Mucosa of descending colon (tissue), 3 donors: ENCODE measurements at regions not wholly inside any gene's neighbourhood (a gene's known extent, or its start where the extent isn't known, plus 50 kb on each side); places are given as distances from the start of the nearest gene placed in this dataset.

Experiments
- ATAC-seq: fragments of 200-7000 bp; cut with Tn5 transposase; one replicate; pipeline ENCODE4 v1.9.1; 2020; ENCODE audit warnings: mild to moderate bottlenecking, moderate library complexity
- DNase-seq, 3 donors: peaks; one replicate each; pipeline ENCODE4 v3.0.0-alpha.2; 2020
- H3K36me3 ChIP-seq: fragments of 200-600 bp; one replicate; pipeline ENCODE4 v1.8.0; 2021; ENCODE audit warnings: low read depth, mild to moderate bottlenecking
- H3K4me1 ChIP-seq: fragments of 200-600 bp; one replicate; pipeline ENCODE4 v1.8.0; 2021; ENCODE audit warnings: low read depth, mild to moderate bottlenecking
- H3K4me3 ChIP-seq: fragments of 200-600 bp; one replicate; pipeline ENCODE4 v1.8.0; 2021; ENCODE audit warnings: mild to moderate bottlenecking
- H3K9me3 ChIP-seq: fragments of 200-600 bp; one replicate; pipeline ENCODE4 v1.8.0; 2021; ENCODE audit warnings: mild to moderate bottlenecking
- intact Hi-C, 2 donors: fragments of 100-400 bp; cut with DNase I in 1 of 2; cut with micrococcal nuclease in 1 of 2; formaldehyde crosslinking; loops; one replicate each; pipeline versions ENCODE4 v1.11.0 to v1.11.1; 2022; cut with DNase I, micrococcal nuclease
- TF ChIP-seq, protein P1 (sequence below): fragments of 200-600 bp; IDR thresholded peaks from one replicate; pipeline ENCODE4 v1.8.0; 2022; ENCODE audit warnings: antibody characterized with exemption, mild to moderate bottlenecking
- donor health status: DM: no; HTN: no; CAD: no; lungs with moderate emphysema.
- donor health status: DM: no; HTN: no; CAD: no.
- donor health status: DM: no; HTN: yes; CAD: no.

DNA sequence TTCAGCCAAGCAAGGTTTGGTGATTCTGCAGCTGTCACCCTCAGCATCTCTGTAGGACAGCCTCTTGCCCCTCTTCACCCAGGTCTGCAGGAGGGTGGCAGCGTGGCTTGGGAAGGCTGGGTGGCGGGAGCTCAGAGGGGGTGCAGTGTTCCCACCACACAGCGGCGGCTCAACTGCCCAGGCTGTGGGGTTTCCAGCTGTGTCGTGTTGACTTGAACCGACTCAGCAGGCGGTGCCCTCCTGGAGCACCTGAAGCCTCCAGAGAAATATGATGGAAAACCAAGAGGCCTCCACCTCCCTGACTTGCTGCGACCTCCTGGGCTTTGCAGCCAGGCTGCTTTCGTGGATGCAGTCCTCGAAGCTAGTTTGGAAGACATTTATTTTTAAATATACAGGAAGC, 68.0 kb upstream of the KLF6 start:
- H3K4me3 ChIP-seq: no peak overlapping the region
- H3K36me3 ChIP-seq: no peaks in the 10 kb centered on the region
- intact Hi-C loops: loop anchor here in 1 of 2 donors (10.0 kb wide), 1 partner anchor 68 kb away; the partner anchor contains the start of gene KLF6
- H3K4me1 ChIP-seq: peaks cover 35% of the 10 kb centered on the region
- ATAC-seq (no peak), DNase-seq (peak in 1 of 3 donors; percentile 68)
- H3K9me3 ChIP-seq: no peaks in the 10 kb centered on the region
- TF ChIP-seq, protein P1, sequence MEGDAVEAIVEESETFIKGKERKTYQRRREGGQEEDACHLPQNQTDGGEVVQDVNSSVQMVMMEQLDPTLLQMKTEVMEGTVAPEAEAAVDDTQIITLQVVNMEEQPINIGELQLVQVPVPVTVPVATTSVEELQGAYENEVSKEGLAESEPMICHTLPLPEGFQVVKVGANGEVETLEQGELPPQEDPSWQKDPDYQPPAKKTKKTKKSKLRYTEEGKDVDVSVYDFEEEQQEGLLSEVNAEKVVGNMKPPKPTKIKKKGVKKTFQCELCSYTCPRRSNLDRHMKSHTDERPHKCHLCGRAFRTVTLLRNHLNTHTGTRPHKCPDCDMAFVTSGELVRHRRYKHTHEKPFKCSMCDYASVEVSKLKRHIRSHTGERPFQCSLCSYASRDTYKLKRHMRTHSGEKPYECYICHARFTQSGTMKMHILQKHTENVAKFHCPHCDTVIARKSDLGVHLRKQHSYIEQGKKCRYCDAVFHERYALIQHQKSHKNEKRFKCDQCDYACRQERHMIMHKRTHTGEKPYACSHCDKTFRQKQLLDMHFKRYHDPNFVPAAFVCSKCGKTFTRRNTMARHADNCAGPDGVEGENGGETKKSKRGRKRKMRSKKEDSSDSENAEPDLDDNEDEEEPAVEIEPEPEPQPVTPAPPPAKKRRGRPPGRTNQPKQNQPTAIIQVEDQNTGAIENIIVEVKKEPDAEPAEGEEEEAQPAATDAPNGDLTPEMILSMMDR: no peak

DNA sequence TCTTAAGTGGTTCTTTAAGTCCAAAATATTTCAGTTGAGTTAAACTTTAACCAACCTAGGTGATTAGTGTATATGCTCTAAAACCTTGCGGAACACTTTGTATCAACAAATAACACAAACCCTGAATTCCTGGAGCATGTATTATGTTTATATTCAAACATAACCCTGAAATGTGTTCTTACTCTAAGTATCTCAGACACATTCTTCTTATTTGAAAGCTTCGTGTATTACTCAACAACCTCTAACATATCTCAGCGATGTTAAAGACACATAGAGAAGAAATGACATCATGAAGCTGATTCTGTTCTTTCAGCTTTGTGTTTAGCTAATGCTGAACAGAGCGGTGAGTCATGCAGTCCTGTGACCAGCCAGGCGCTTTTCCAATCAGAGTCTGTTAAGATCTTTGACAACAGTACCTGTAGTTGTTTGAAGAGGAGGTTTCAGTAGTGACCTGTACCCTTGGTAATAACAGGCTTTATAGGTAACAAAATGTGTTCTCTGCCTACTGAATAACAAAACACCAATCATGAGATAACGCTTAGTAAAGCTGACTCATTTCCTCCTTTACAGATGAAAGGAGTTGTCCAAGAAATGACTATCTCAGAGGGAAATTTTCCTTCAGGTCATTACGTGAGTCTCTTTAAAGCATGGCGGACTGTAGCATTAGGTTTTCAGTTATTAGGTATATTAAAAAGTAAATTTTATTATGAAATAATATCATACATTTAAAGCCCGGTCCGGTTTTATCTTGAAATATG, 67.3 kb upstream of the KLF6 start:
- TF ChIP-seq, protein P1: no peak
- ATAC-seq: peak; percentile 89
- no peak overlapping the region for H3K4me3 ChIP-seq
- DNase-seq: peak; percentile 76 to 91 (median 84)
- no peaks in the 10 kb centered on the region for H3K36me3 ChIP-seq
- intact Hi-C loops: loop anchor here in 1 of 2 donors (10.0 kb wide), 1 partner anchor 68 kb away; the partner anchor contains the start of gene KLF6
- H3K4me1 ChIP-seq: peaks cover 35% of the 10 kb centered on the region
- no peaks in the 10 kb centered on the region for H3K9me3 ChIP-seq

DNA sequence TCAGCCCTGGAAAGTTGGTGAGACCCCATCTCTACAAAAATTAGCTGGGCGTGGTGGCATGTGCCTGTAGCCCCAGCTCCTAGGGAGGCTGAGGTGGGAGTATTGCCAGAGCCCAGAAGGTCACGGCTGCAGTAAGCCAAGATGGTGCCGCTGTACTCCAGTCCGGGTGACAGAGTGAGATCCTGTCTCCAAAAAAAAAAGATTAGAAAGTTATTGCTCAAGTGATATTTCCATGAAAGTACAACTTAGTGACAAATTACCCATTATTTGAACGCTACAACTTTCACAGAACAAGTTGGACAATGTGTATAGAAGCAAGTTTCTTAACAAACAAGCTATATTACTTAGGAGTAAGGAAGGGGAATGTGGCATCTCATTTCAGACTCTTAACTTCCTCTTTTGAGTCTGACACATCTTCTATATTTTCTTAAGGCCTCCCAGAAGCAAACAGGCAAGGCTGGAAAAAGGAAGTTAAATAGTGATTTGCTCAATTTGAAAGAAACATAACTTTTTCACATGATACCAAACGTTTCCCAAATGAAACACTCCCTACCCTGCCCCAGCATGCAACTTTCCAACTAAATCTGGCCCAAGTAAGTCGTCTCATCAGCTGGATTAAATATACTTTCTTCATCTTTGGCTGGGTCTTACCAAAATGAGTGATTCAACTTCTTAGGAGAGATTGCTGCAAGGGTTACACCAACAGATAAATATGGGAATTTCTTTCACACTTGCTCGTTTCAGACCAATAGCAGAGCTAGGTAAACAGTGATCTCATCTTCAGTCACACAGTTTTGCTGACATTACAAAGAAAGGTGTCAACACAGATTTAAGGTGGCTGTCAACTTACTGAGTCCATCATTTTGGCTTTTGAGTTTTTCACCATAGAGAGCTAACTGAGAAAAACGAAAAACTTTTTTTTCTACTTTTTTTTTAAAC, 66.3 kb upstream of the KLF6 start:
- Histone ChIP-seq H3K9me3 (no peaks in the 10 kb centered on the region), H3K4me1 (peaks cover 35% of the 10 kb centered on the region), H3K36me3 (no peaks in the 10 kb centered on the region), H3K4me3 (no peak overlapping the region)
- intact Hi-C loops: loop anchor here in 1 of 2 donors (10.0 kb wide), 1 partner anchor 66 kb away; the partner anchor contains the start of gene KLF6
- DNase-seq (no peak), ATAC-seq (peak; percentile 51)
- TF ChIP-seq, protein P1: no peak

DNA sequence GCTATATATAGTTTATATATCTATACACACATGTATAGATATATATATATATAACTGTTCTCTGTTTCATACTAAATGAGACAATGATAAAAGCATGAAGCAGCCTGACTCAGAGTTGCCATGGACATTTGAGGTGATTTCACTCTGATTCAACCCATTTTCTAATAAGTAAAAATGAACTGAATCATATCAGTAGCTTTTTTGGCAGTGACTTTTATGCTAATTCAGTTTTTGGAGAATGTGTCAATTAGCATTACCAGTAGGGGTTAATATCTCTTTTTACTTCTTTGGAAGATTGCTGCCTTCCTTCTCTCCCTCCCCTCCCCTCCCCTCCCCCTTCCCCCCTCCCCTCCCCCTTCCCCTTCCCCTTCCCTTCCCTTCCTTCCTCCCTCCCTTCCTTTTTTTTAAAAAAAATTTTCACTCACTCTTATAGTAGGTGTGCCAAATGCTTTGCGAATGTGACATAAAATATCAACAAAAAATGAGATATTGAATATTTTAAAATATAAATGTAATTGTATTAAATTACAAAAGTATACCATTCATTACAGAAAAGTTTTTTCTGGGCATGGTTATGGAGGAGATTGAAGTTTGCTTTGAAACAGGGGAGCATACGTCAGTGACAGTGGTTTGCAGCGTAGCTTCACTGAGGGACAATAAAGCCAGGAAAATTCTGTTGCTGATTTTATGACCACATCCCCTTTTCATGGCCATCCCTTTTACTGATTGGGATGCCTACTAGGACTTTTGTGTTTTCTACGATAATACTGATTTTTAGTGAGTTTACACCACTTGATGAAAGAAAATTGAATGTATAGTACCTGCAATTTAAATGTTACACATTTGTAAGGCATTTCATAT, 64.0 kb upstream of the KLF6 start:
- intact Hi-C loops: no loop called here

More for the DNA sequence above, 64.0 kb upstream of the KLF6 start:
- DNase-seq (no peak), ATAC-seq (no peak)
- Histone ChIP-seq H3K4me3 (no peak overlapping the region), H3K36me3 (no peaks in the 10 kb centered on the region), H3K9me3 (no peaks in the 10 kb centered on the region), H3K4me1 (peaks cover 32% of the 10 kb centered on the region)
- TF ChIP-seq, protein P1: no peak
